Stimulated activated CD4-positive, alpha-beta T cell treated with anti-CD3 and anti-CD28 coated beads, Interleukin-15, amount 100 ng/mL, for 1 hour (primary cell): ENCODE measurements at regions not wholly inside any gene's neighbourhood (a gene's known extent, or its start where the extent isn't known, plus 50 kb on each side); places are given as distances from the start of the nearest gene placed in this dataset.
A peak's percentile ranks its signal among the peaks of the same experiment; 100 is the strongest.

Source experiments
- DNase-seq, 2 donors: peaks; one replicate each; pipeline ENCODE4 v3.0.0-alpha.2; 2020; ENCODE audit warnings: low read depth in 1 of 2, low spot score in 1 of 2

- DNase-seq, result no peak
These were observed 372.7 kb upstream of the ID2 start for GRCh38 chr2:8309131-8309530.

GRCh38 chr2:8310557-8311455 is 371.1 kb upstream of the ID2 start:
- peak; percentile 15 to 21 for DNase-seq

- DNase-seq, result no peak
These were observed 369.6 kb upstream of the ID2 start for GRCh38 chr2:8312221-8312620.

GRCh38 chr2:8312861-8313830 is 368.7 kb upstream of the ID2 start:
- DNase-seq, result no peak

- no peak for DNase-seq
These were observed 367.8 kb upstream of the ID2 start for GRCh38 chr2:8314063-8314462.

GRCh38 chr2:8315531-8316165 is 366.2 kb upstream of the ID2 start:
- DNase-seq, result no peak

GRCh38 chr2:8316356-8316755 is 365.5 kb upstream of the ID2 start:
- no peak for DNase-seq

- no peak for DNase-seq
These were observed 364.4 kb upstream of the ID2 start for GRCh38 chr2:8317418-8317817.

- DNase-seq, result no peak
These were observed 362.6 kb upstream of the ID2 start for GRCh38 chr2:8319219-8319618.

GRCh38 chr2:8320311-8321066 is 361.4 kb upstream of the ID2 start:
- DNase-seq, result no peak

GRCh38 chr2:8322634-8323033 is 359.2 kb upstream of the ID2 start:
- no peak for DNase-seq

GRCh38 chr2:8324164-8324856 is 357.5 kb upstream of the ID2 start:
- no peak for DNase-seq

GRCh38 chr2:8324901-8325300 is 357.0 kb upstream of the ID2 start:
- DNase-seq, result no peak

- no peak for DNase-seq
These were observed 354.3 kb upstream of the ID2 start for GRCh38 chr2:8327371-8328100.

GRCh38 chr2:8328217-8328616 is 353.6 kb upstream of the ID2 start:
- DNase-seq, result no peak

- no peak for DNase-seq
These were observed 351.9 kb upstream of the ID2 start for GRCh38 chr2:8329660-8330622.

- DNase-seq, result no peak
These were observed 350.8 kb upstream of the ID2 start for GRCh38 chr2:8331068-8331467.

- DNase-seq, result no peak
These were observed 349.2 kb upstream of the ID2 start for GRCh38 chr2:8332646-8333045.
